Umbilical cord (tissue), 1 donor: ENCODE measurements at regions not wholly inside any gene's neighbourhood (a gene's known extent, or its start where the extent isn't known, plus 50 kb on each side); places are given as distances from the start of the nearest gene placed in this dataset.
A peak's percentile ranks its signal among the peaks of the same experiment; 100 is the strongest.

Source experiments
- DNase-seq: peaks from one replicate; pipeline ENCODE4 v3.0.0-alpha.2; 2015; ENCODE audit warnings: low spot score

DNA sequence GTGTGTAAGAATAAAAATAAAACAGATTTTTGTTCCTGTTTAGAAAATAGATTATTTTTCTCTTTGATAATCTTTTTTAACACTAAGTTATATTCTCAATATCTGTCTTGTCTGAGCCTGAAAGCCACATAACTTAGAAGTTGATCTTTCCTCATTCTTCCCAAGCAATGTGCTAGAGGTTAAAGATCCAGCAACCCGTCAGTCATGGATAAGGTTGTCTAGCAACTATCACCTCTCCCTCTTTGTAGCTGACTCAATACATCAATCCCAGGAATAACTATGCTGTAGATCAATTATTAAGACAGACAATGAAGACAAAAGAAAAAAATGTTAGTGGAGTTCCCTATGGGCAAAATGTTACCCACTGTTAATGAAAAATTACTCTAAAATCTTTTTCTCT, 813.1 kb upstream of the CCDC179 start:
- DNase-seq: no peak

DNA sequence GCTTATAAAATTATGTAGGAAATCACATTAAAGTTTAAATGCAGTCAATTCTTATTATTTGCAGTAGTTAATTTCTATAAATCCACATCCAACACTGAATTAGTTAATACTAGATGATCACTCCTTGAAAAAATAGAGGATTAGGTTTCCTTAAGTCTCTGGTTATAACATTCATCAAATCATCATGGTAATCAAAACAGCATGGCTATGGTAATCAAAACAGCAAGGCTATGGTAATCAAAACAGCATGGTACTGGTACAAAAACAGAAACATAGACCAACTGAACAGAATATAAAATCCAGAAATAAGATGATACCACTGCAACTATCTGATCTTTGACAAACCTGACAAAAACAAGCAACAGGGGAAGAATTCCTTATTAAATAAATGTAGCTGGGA, 814.6 kb upstream of the CCDC179 start:
- DNase-seq: no peak

DNA sequence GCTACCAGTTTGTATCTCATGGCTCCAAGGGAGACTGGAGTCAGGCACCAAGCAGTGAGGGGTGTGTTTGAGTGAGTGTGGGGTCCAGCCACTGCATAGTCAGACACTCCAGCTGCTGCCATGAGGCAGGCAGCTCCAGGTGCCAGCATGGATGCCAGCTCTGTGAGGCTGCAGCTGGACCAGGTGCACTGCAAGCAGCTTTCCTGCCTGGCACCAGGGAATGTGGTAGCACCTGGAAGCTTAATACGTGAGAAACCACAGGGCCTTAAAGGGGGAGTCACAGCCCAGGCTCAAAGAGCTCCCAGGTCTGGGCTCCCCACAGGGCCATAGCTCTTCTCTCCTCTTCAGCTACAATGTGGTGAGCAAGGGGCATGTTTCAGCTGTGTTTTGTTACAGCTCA, 817.8 kb upstream of the LUZP2 start:
- DNase-seq: no peak

DNA sequence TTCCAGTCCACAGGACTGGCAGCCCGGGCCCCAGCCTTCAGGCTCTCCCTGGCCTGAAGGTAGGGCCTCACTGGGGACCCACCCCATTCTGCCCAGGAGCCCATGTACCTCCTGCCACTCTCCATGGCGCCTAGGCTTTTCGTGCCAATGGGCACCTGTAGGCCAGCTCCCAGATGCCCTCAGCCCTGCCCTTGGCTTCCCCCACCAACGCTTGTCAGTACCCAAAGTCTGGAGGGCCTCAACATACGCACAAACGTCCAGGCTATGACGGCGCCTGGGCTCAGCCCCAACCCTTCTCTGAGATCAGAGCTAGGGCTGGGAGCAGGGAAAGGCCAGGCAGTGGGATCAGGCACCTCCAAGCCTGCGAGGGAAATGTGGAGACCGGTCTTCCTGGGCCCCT, 816.9 kb upstream of the LUZP2 start:
- DNase-seq: no peak

DNA sequence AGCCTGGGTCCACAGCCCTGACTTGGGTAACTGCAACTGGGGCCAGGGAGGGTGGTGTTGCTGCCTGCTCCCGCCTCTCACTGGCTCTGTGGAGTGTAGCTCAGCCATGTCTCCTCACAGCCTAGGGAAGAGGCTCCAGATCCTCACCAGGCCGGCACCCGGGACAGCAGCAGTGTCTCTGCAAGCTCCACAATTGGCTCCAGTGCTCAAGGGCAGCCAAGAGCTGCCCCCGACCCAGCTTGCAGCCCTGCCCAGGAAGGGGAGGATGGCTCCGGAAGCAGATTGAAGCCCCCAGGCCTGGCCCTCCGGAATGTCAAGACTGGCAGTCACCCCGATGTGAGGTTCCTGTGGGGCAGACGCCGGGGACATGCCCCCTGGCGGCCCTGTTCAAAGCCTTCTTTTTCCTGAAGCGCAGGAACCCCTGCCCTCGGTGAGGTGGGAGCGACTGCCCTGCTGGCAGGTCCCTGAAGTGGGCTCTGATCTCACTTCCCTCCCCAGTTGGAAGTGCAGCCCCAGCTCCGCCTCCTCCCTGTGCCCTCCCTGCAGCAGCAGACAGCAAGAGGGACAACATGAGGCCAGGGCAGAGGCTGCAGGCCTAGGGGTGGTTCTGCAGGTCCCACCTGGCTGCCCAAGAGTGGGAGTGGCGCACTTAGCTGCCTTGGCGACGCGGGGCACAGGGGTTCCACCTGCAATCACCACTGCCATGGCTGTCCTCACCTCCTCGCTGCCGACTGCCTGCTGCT, 816.2 kb upstream of the LUZP2 start:
- no peak for DNase-seq

DNA sequence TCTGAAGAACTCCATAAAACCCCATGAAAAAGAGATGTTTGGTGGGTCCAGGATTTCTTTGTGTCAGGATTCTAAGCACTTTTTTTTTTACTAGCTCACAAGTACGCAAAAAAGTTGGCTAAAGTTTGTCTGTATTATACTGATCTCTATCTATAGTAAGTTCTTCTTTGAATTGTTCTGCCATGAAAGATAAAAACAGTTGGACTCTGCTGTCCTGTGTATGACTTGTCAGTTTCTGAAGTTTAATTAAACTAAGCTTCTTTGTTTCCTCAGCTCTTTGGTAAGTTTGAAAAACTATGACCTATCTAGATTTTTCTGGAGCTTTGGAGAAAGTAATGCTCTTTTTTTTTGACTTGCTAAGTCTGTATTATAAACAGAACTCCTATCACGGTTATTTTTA, 812.2 kb upstream of the LUZP2 start:
- DNase-seq: no peak

DNA sequence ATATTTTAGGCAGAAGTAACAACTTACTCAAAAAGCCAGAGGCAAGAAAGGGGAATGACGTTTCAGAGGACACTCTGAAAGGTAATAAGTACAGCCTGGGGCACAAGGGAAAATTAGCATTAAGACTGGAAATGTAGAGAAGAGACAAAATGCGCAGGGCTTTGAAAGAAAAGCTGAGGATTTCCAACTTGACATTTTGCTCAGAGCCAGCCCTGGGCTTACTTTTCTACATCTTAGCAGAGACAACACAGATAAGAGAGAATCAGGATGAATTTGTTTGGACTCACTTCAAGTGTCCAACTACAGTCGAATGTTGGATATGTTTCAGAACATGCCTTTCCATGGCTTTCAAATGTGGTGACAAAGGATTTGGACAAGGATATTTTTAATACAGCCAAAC, 808.9 kb upstream of the LUZP2 start:
- DNase-seq: peak; percentile 93

DNA sequence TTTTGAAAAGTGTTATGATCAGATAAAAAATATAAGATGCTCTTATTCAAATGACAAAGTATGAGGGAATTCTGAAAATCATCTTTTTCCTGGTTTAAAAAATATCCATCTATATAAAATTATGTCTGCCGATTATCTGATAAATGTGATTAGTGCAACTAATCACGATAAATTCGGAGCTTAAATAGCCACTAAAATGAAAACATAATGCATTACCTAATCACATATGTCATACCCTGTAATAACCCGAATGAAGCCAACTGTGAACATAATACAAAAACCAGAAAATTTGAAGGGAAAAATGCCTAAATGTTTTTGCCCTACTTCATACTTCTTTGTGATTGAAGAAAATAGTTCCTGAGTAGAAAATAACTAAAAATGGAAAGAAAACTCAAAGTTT, 808.4 kb upstream of the LUZP2 start:
- peak; percentile 59 for DNase-seq

DNA sequence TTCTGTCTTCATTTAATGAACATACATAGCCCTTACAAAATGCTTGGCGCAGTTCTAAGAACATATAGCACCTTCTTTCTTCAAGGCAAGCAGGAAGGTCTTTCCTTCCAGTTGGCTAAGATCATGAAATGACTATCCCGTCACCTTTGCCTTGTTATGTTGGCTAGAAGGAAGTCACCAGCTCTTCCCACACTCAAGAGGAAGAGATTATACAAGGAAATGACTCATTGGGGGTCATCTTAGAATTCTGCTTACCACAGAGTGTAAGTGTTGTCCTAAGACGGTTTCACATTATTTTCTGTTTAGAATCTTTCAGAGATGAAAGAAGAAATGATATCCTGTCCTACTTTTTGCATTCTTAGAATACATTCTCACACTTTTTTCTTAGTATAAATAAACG, 808.0 kb upstream of the LUZP2 start:
- peak; percentile 3 for DNase-seq

DNA sequence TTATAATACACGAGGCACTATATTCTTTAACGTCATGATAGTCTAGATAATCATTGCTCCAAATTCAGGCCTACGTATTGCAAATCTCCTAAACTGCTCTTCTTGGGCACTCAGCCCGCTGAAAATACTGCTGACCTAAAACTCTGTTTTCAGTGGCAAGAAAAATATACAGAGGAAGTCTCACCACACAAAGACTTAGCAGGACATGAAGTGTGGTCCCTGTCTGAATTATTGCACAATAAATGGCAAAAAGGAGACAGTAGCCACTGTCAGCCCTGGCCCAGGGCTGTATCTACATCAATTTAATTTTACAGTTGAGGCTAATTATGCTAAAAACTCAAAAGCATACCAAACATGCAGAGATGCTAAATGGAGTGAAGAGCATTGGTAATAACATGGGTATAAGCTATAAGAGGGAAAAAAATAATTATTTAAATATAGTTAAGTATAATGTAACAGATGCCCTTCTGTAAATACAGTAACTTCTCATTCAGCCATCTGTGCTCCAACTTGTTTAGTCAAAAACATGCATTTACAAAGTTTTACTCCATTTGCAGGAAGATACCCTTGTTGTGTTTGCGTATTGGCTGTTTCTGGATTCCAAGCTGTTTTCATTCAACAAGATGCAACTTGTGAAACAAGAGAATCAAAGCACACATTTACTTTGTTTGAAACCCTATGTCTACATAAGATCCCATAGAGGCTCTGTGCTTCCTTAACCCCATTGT, 800.0 kb upstream of the LUZP2 start:
- DNase-seq: no peak

DNA sequence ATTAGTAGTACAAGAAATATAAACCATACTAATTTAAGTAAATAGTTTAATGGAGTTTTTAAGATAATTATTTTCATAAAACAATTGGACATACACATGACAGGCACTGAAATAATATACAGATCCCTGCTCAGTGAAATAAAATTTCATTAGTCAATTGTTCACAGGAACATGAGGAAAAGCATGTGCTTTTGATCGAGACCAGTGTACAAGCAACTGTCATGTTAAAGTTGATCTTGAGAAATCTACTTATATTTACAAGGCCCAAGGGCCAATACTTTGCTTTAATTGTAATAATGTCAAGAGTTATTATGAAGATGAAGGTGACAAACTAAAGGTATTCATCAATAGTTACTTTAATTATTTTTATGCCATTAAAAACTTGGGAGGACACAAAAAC, 792.7 kb upstream of the LUZP2 start:
- no peak for DNase-seq

DNA sequence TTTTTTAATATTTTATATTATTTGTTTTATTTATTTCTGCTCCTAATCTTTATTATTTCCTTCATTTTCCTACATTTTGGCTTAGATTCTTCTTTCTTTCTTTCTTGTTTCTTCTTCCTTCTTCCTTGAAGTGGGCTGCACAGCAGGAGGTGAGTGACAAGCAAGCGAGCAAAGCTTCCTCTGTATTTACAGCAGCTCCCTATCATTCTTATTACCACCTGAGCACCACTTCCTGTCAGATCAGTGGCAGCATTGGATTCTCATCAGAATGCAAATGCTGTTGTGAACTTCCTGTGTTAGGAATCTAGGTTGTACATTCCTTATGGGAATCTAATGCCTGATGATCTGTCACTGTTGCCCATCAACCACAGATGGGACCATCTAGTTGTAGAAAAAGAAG, 784.9 kb upstream of the LUZP2 start:
- DNase-seq: no peak

DNA sequence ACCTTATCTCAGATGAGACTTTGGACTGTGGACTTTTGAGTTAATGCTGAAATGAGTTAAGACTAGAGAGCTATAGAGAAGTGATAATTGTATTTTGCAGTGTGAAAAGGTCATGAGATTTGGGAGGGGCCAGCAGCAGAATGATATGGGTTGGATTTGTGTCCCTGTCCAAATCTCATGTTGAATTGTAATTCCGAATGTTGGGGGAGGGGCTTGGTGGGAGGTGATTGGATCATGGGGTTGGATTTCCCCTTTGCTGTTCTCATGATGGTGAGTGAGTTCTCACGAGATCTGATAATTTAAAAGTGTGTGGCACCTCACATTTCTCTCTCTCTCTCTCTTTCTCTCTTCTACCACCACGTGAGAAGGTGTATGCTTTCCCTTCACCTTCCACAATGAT, 777.8 kb upstream of the LUZP2 start:
- DNase-seq: no peak

DNA sequence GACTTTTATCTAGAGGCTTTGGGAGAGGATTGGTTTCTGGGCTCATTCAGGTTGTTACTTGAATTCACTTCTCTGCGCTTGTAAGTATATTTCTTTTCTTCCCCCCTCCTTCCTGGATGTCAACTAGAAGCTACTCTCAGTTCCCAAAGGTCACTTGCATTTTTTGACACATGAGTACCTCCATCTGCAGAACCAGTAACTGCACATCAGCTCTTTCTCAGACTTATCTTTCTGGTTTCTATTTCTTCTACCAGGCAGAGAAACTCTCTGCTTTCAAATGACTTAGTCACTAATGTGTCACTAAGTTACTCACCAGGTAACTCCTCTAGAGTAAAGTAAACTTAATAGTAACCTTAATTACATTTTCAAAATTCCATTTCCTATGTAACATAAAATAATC, 773.0 kb upstream of the LUZP2 start:
- DNase-seq: peak; percentile 5

DNA sequence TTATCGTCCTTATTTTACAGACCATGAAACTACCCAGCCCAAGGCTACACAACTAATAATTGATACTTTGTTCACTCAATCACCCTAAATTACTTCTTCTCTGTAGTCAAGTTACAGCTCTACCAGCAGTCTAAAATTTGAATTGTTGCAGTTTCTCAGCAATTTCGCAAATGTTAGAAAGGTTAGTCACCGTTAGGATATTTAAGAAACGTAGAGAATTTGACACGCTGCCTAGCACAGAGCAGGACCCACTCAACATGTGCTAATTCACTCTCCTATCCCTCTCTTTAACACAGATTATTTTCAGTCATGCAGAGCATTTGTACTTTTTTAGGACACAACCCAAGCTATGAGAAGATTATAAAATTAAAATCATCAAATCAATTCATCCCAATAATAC, 771.1 kb upstream of the LUZP2 start:
- DNase-seq: no peak

DNA sequence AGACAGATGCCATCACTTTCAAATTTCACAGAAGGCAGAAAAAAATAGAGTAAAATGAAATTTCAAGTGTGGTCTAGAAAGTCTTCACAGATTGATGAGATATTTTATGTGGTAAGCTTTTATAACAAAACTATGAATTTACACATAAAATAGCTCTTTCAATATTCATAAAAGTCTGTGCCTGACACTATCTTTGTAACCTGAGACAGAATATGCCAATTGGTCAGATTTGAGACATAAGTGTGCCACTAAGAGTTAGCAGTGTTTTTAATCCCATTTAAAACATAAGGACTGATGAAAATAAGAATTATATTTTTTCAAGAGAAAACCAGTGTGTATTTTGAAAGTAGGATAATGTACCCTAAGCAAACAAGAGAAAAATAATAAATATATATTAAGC, 769.5 kb upstream of the LUZP2 start:
- no peak for DNase-seq

DNA sequence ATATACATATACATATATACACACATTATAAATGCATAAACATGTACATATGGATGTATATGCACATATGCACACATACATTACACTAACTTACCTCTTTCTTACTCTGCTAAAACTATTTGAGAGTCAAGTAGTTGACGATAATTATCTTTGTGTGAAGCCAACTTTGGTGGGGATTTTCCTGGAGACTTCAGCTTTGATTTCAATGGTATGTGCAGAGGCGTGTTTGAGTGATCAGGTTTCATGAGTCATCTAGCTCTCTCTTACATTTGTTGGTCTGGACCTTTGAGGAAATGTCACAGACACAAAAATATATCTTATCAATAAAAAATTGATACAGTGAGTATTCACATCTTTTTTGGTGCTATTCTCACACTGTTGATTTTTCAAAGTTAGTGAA, 769.1 kb upstream of the LUZP2 start:
- DNase-seq: no peak

DNA sequence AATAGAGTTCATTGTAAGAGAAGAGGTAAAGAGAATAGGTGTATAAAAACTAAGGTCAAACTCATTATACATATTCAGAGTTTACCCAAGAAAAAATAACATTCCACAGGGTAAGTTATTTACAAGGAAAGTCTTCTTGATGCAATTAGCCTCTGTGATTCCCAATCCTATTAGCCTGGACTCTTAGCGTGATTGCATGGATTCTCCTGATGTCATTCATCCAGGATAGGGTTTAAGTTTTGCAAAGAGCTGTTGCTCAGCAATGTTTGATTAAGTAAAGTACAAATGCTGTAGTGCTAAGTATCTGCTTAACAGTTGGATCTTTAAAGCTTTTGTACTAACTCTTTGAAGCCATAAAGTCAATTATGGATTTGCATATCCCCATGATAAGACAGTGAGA, 767.8 kb upstream of the LUZP2 start:
- no peak for DNase-seq

DNA sequence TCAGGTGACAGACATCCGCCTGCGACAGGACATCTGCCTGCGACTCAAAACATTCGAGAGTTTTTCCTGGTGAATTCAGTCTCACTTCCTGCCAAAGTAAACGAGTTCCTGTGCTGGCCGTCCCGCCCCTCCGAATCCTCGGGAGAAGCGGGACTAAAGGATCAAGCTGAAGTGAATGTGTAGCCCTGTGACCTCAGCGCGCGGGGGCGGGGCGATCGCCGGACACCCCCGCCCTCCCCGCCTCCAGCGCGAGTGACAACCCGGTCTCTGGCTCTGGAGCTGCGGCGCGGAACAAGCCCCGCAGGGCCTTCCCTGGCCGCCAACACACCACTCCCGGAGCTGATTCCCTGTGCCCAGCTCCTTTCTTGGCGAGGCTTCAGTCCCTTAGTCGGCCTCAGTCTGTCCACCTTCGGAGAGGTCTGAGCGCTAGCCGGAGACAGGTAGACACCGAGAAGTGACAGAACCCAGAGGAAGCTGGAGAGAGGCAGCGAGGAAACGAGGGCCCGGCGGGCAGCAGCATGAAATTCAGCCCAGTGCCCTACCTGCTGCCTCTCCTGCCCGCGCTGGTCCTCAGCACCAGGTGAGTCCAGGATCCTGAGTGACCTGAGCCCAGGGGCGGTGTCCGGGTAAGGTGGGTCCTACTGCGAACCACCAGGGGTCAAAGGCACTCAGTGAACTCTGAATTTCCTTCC, 766.4 kb upstream of the LUZP2 start:
- DNase-seq: no peak

DNA sequence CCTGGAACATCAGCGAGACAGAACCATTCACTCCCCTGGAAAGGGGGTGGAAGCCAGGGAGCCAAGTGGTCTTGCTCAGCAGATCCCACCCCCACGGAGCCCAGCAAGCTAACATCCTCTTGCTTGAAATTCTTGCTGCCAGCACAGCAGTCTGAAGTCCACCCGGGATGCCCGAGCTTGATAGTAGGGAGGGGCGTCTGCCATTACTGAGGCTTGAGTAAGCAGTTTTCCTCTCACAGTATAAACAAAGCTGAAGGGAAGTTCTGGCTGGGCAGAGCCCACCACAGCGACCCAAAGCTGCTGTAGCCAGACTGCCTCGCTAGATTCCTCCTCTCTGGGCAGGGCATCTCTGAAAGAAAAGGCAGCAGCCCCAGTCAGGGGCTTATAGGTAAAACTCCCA, 764.8 kb upstream of the LUZP2 start:
- DNase-seq: no peak

DNA sequence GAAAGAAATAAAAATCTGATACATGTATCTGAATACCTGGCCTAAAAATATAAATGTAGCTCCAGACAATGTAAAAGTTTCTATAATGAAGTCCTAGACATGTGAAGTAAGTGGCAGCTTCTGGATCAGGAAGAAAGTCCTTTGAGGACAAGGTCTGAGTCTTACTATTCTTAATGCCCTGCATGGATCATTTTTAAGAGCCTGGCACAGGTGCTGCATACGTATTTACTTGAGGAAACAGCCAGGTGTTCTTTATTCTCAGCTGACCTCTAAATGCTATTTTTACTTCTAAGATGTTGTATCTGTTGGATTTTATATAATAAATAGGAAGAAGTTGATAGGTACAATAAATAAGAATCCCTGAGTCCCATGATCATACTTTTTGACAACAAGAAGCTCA, 750.0 kb upstream of the LUZP2 start:
- no peak for DNase-seq

DNA sequence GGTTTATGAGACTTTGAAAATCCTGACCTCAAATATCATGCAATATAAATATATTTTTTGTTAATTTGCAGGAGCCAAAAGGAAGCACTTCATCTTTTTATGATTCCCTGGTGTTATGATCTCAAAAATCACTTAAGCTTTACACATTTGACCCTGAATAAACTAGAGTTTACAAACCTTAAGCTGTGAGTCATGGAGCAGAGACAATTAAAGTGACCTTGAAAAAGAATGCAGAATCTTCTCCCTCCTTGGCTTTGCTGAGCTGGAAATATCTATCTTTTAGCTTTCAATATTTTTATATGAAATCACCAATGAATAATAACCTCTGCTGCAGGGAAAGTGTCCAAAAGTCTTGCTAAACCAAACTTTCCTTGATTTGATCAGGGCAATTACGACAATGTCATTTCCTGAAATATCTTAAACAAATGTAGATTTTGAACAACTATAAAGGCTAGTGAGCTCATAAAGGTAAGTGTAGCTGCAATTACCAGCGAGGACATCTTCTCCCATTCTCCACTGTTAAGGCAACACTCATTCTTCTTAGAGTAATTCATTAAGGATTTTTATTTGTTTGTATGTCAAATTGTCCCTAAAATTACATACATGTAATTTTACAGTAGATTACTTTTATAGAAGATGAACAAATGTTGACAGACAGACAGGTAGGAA, 747.0 kb upstream of the LUZP2 start:
- no peak for DNase-seq
